H9 (cell line): ENCODE measurements at regions not wholly inside any gene's neighbourhood (a gene's known extent, or its start where the extent isn't known, plus 50 kb on each side); places are given as distances from the start of the nearest gene placed in this dataset.

ENCODE experiments used
- DNase-seq: peaks from one replicate; pipeline ENCODE4 v3.0.0-alpha.2; 2017
- H2AFZ ChIP-seq: one replicate; pipeline ENCODE4 v1.6.1; 2013; ENCODE audit warnings: mild to moderate bottlenecking, low read length, control low read depth, moderate library complexity
- H2AK5ac ChIP-seq: 2 replicates; pipeline ENCODE4 v1.6.1; 2013; ENCODE audit warnings: low read length, control low read depth, mixed read lengths; ENCODE audit not compliant: insufficient read length
- H2BK120ac ChIP-seq: one replicate; pipeline ENCODE4 v1.6.1; 2013; ENCODE audit warnings: low read depth, mild to moderate bottlenecking, low read length, control low read depth, inconsistent platforms; ENCODE audit not compliant: poor library complexity, severe bottlenecking
- H2BK12ac ChIP-seq: 2 replicates; pipeline ENCODE4 v1.6.1; 2013; ENCODE audit warnings: low read length, control low read depth, mixed read lengths, low read depth; ENCODE audit not compliant: insufficient read length
- H2BK15ac ChIP-seq: 2 replicates; pipeline ENCODE4 v1.6.1; 2013; ENCODE audit warnings: low read depth, low read length, control low read depth
- H2BK20ac ChIP-seq: one replicate; pipeline ENCODE4 v1.6.1; 2013; ENCODE audit warnings: low read depth, mild to moderate bottlenecking, low read length, control low read depth, inconsistent platforms; ENCODE audit not compliant: poor library complexity, severe bottlenecking
- H2BK5ac ChIP-seq: 2 replicates; pipeline ENCODE4 v1.6.1; 2013; ENCODE audit warnings: low read length, control low read depth, mixed read lengths; ENCODE audit not compliant: insufficient read length
- H3K14ac ChIP-seq: 2 replicates; pipeline ENCODE4 v1.6.1; 2013; ENCODE audit warnings: low read length, control low read depth; ENCODE audit not compliant: insufficient read depth
- H3K18ac ChIP-seq: 2 replicates; pipeline ENCODE4 v1.6.1; 2013; ENCODE audit warnings: low read depth, mild to moderate bottlenecking, mixed read lengths, low read length, control low read depth; ENCODE audit not compliant: insufficient read length
- H3K23ac ChIP-seq: 2 replicates; pipeline ENCODE4 v1.6.1; 2013; ENCODE audit warnings: low read length, control low read depth, mixed read lengths, low read depth; ENCODE audit not compliant: insufficient read length
- H3K23me2 ChIP-seq: 2 replicates; pipeline ENCODE4 v1.6.1; 2013; ENCODE audit warnings: low read depth, mild to moderate bottlenecking, mixed read lengths, low read length, control low read depth; ENCODE audit not compliant: insufficient read length, poor library complexity, severe bottlenecking
- H3K27ac ChIP-seq: 2 replicates; pipeline ENCODE4 v1.5.1; 2013; ENCODE audit warnings: low read length, control low read depth, mixed read lengths, low read depth; ENCODE audit not compliant: insufficient read length
- H3K27me3 ChIP-seq: 2 replicates; pipeline ENCODE4 v1.6.1; 2013; ENCODE audit warnings: low read length, control low read depth, inconsistent platforms; ENCODE audit not compliant: insufficient read depth
- H3K4ac ChIP-seq: 2 replicates; pipeline ENCODE4 v1.6.1; 2013; ENCODE audit warnings: low read depth, mild to moderate bottlenecking, control low read depth, inconsistent platforms, low read length, moderate library complexity
- H3K4me1 ChIP-seq: 2 replicates; pipeline ENCODE4 v1.6.1; 2013; ENCODE audit warnings: low read length, control low read depth, inconsistent platforms; ENCODE audit not compliant: insufficient read depth
- H3K4me2 ChIP-seq: 2 replicates; pipeline ENCODE4 v1.6.1; 2013; ENCODE audit warnings: low read length, control low read depth, mixed read lengths; ENCODE audit not compliant: insufficient read length, insufficient read depth
- H3K56ac ChIP-seq: 2 replicates; pipeline ENCODE4 v1.6.1; 2013; ENCODE audit warnings: low read depth, mild to moderate bottlenecking, mixed read lengths, low read length, control low read depth; ENCODE audit not compliant: insufficient read length
- H3K79me1 ChIP-seq: 2 replicates; pipeline ENCODE4 v1.6.1; 2013; ENCODE audit warnings: low read depth, mild to moderate bottlenecking, moderate library complexity, low read length, control low read depth, inconsistent platforms; ENCODE audit not compliant: insufficient read depth, poor library complexity, severe bottlenecking
- H3K79me2 ChIP-seq: 2 replicates; pipeline ENCODE4 v1.6.1; 2013; ENCODE audit warnings: low read length, control low read depth, inconsistent platforms; ENCODE audit not compliant: insufficient read depth
- H3K9ac ChIP-seq: 2 replicates; pipeline ENCODE4 v1.6.1; 2013; ENCODE audit warnings: low read length, control low read depth, mixed read lengths; ENCODE audit not compliant: insufficient read length; ENCODE audit errors: extremely low read depth
- H3K9me3 ChIP-seq: one replicate; pipeline ENCODE4 v1.6.1; 2013; ENCODE audit warnings: low read depth, low read length, inconsistent platforms; ENCODE audit not compliant: control insufficient read depth
- H3T11ph ChIP-seq: one replicate; pipeline ENCODE4 v1.6.1; 2013; ENCODE audit warnings: mild to moderate bottlenecking, low read length, control low read depth, inconsistent platforms
- H4K20me1 ChIP-seq: one replicate; pipeline ENCODE4 v1.6.1; 2013; ENCODE audit not compliant: control insufficient read depth, insufficient read length, insufficient read depth
- H4K5ac ChIP-seq: 2 replicates; pipeline ENCODE4 v1.6.1; 2013; ENCODE audit warnings: low read depth, mild to moderate bottlenecking, mixed read lengths, low read length, control low read depth; ENCODE audit not compliant: insufficient read length
- H4K8ac ChIP-seq: replicated peaks from 2 replicates; pipeline ENCODE4 v1.6.1; 2013; ENCODE audit warnings: low read length, control low read depth, mixed read lengths, low read depth; ENCODE audit not compliant: insufficient read length
- H4K91ac ChIP-seq: 2 replicates; pipeline ENCODE4 v1.6.1; 2013; ENCODE audit warnings: low read depth, mild to moderate bottlenecking, moderate library complexity, mixed read lengths, low read length, control low read depth; ENCODE audit not compliant: insufficient read length
- H3K27ac Mint-ChIP-seq, 3 experiments: 2 replicates in 2 of 3; 3 replicates in 1 of 3; pipeline ENCODE4 v1.8.0; 2020 to 2021; ENCODE audit warnings: mixed read lengths in 3 of 3, mild to moderate bottlenecking in 1 of 3, moderate library complexity in 1 of 3
- H3K27me3 Mint-ChIP-seq: 2 replicates; pipeline ENCODE4 v1.8.0; 2021; ENCODE audit warnings: low read depth, mild to moderate bottlenecking, moderate library complexity, mixed read lengths
- H3K36me3 Mint-ChIP-seq, 3 experiments: 2 replicates in 2 of 3; 3 replicates in 1 of 3; pipeline ENCODE4 v1.8.0; 2020 to 2021; ENCODE audit warnings: low read depth in 3 of 3, mixed read lengths in 3 of 3; ENCODE audit not compliant: insufficient read depth in 1 of 3
- H3K4me1 Mint-ChIP-seq, 2 experiments: 2 replicates each; pipeline ENCODE4 v1.8.0; 2020; ENCODE audit warnings: mixed read lengths in 2 of 2
- H3K4me3 Mint-ChIP-seq, 2 experiments: 2 replicates in 1 of 2; 3 replicates in 1 of 2; pipeline ENCODE4 v1.8.0; 2020 to 2021; ENCODE audit warnings: mild to moderate bottlenecking in 2 of 2, mixed read lengths in 2 of 2, moderate library complexity in 1 of 2
- H3K9me3 Mint-ChIP-seq, 2 experiments: 2 replicates in 1 of 2; 3 replicates in 1 of 2; pipeline ENCODE4 v1.8.0; 2020; ENCODE audit warnings: mild to moderate bottlenecking in 2 of 2, mixed read lengths in 2 of 2, moderate library complexity in 1 of 2
- CTCF ChIP-seq: fragments of 200-600 bp; sonication (generic); conservative IDR thresholded peaks from 3 replicates; pipeline ENCODE4 v1.8.0; 2021; ENCODE audit warnings: antibody characterized with exemption, mild to moderate bottlenecking
- WGBS: extraction: QIAGEN DNeasy Blood & Tissue Kit; methylation state at CpG from one replicate; pipeline ENCODE4 v1.1.7; 2013; ENCODE audit warnings: missing lambda C conversion rate, low lambda C conversion rate, mixed read lengths; ENCODE audit not compliant: insufficient read length; ENCODE audit errors: extremely low coverage; 5-methylcytosine and 5-hydroxymethylcytosine counted together

- H3K4me1 Mint-ChIP-seq, result peaks cover 3 to 9% of the 10 kb centered on the region in 2 experiments; a peak in 3 of 4 replicates
- H4K20me1 ChIP-seq, result no peaks in the 10 kb centered on the region
- H3K27ac ChIP-seq, result no peak overlapping the region
- no peaks in the 10 kb centered on the region for H3K9me3 ChIP-seq
- H3K9ac ChIP-seq, result no peak overlapping the region
- no peak overlapping the region for H3K27ac Mint-ChIP-seq
- no peak overlapping the region for H2BK5ac ChIP-seq
- H3K23me2 ChIP-seq, result no peaks in the 10 kb centered on the region
- H3K56ac ChIP-seq, result no peak overlapping the region
- no peak overlapping the region for H3K4me3 Mint-ChIP-seq
- H3K4ac ChIP-seq, result no peak overlapping the region
- no peak for TF ChIP-seq CTCF
- H3K79me2 ChIP-seq, result no peaks in the 10 kb centered on the region
- H2BK12ac ChIP-seq, result no peak overlapping the region
- H2BK15ac ChIP-seq, result no peak overlapping the region
- no peaks in the 10 kb centered on the region for H3K79me1 ChIP-seq
- H3K14ac ChIP-seq, result no peak overlapping the region
- H3K9me3 Mint-ChIP-seq, result peaks cover 0 to under 1% of the 10 kb centered on the region in 2 experiments; a peak in 3 of 5 replicates
- H2AFZ ChIP-seq, result no peak overlapping the region
- WGBS, result no CpG with 5 or more reads among the region's 6 CpGs
- H2BK20ac ChIP-seq, result no peak overlapping the region
- no peaks in the 10 kb centered on the region for H3K27me3 ChIP-seq
- no peak for DNase-seq
- H4K8ac ChIP-seq, result no peak overlapping the region
- H2AK5ac ChIP-seq, result no peak overlapping the region
- no peak overlapping the region for H4K91ac ChIP-seq
- no peak overlapping the region for H4K5ac ChIP-seq
- peaks cover 0 to under 1% (median 0%) of the 10 kb centered on the region in 3 experiments; a peak in 1 of 7 replicates for H3K36me3 Mint-ChIP-seq
- H3K23ac ChIP-seq, result no peak overlapping the region
- no peak overlapping the region for H3K18ac ChIP-seq
- H3K4me2 ChIP-seq, result no peak overlapping the region
- H3K4me1 ChIP-seq, result no peaks in the 10 kb centered on the region
- peaks cover 21% of the 10 kb centered on the region for H3K27me3 Mint-ChIP-seq
- no peak overlapping the region for H2BK120ac ChIP-seq
- no peak overlapping the region for H3T11ph ChIP-seq
Observed at GRCh38 chr22:49042066-49042465, 785.6 kb downstream of the BRD1 start.
